Nephron progenitor cell (in vitro differentiated cells): ENCODE measurements at regions not wholly inside any gene's neighbourhood (a gene's known extent, or its start where the extent isn't known, plus 50 kb on each side); places are given as distances from the start of the nearest gene placed in this dataset.
A peak's percentile ranks its signal among the peaks of the same experiment; 100 is the strongest.

ENCODE experiments used
- DNase-seq: peaks from one replicate; pipeline ENCODE4 v3.0.0; 2021
- H3K27ac Mint-ChIP-seq: 2 replicates; pipeline ENCODE4 v1.8.0; 2021; ENCODE audit warnings: mild to moderate bottlenecking, moderate library complexity, mixed read lengths
- H3K27me3 Mint-ChIP-seq: 2 replicates; pipeline ENCODE4 v1.8.0; 2021; ENCODE audit warnings: mild to moderate bottlenecking, low read depth, mixed read lengths; ENCODE audit not compliant: poor library complexity
- H3K36me3 Mint-ChIP-seq: 2 replicates; pipeline ENCODE4 v1.8.0; 2021; ENCODE audit warnings: low read depth, mixed read lengths
- H3K4me1 Mint-ChIP-seq: 2 replicates; pipeline ENCODE4 v1.8.0; 2021; ENCODE audit warnings: mixed read lengths
- H3K4me3 Mint-ChIP-seq: 2 replicates; pipeline ENCODE4 v1.8.0; 2021; ENCODE audit warnings: mild to moderate bottlenecking, moderate library complexity, mixed read lengths
- H3K9me3 Mint-ChIP-seq: 2 replicates; pipeline ENCODE4 v1.8.0; 2021; ENCODE audit warnings: mild to moderate bottlenecking, moderate library complexity, mixed read lengths
- TF ChIP-seq, protein P1 (sequence below): fragments of 200-600 bp; sonication (generic); IDR thresholded peaks from 2 replicates; pipeline ENCODE4 v1.5.0; 2021; ENCODE audit warnings: antibody characterized with exemption

DNA sequence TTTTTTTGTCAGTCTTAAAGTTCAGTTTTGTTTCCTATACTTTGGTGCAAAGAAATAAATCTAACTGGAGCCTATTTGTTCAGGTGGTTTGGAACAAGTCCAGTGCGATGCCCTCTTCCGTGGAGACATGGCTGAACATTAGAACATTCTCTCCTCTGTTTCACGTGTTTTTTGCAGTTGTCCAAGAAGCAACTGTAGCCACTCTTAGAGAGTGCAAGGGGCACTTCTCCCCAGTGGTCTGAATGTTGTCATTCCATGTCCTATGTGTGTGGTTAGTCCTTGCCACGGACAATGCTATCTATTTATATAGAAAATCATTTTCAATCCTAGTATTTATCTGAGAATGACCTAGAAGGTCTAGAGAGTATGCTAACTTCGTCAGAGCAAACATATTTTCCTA, 1232.5 kb upstream of the SEL1L start:
- H3K4me1 Mint-ChIP-seq: peaks cover 24% of the 10 kb centered on the region
- H3K27ac Mint-ChIP-seq: no peak overlapping the region
- H3K36me3 Mint-ChIP-seq: no peaks in the 10 kb centered on the region
- H3K9me3 Mint-ChIP-seq: no peaks in the 10 kb centered on the region
- no peak for DNase-seq
- H3K27me3 Mint-ChIP-seq: peaks cover 3% of the 10 kb centered on the region
- TF ChIP-seq, protein P1, sequence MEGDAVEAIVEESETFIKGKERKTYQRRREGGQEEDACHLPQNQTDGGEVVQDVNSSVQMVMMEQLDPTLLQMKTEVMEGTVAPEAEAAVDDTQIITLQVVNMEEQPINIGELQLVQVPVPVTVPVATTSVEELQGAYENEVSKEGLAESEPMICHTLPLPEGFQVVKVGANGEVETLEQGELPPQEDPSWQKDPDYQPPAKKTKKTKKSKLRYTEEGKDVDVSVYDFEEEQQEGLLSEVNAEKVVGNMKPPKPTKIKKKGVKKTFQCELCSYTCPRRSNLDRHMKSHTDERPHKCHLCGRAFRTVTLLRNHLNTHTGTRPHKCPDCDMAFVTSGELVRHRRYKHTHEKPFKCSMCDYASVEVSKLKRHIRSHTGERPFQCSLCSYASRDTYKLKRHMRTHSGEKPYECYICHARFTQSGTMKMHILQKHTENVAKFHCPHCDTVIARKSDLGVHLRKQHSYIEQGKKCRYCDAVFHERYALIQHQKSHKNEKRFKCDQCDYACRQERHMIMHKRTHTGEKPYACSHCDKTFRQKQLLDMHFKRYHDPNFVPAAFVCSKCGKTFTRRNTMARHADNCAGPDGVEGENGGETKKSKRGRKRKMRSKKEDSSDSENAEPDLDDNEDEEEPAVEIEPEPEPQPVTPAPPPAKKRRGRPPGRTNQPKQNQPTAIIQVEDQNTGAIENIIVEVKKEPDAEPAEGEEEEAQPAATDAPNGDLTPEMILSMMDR: no peak
- H3K4me3 Mint-ChIP-seq: no peak overlapping the region

- no peak overlapping the region for H3K4me3 Mint-ChIP-seq
- no peak for DNase-seq
- peaks cover 3% of the 10 kb centered on the region for H3K27me3 Mint-ChIP-seq
These were observed 1233.3 kb upstream of the SEL1L start for GRCh38 chr14:82766996-82767395.

GRCh38 chr14:82776958-82777357, 1243.3 kb upstream of the SEL1L start:
- Mint-ChIP-seq H3K9me3 (no peaks in the 10 kb centered on the region), H3K4me1 (no peaks in the 10 kb centered on the region), H3K27ac (no peak overlapping the region), H3K36me3 (no peaks in the 10 kb centered on the region), H3K27me3 (no peaks in the 10 kb centered on the region), H3K4me3 (no peak overlapping the region)
- DNase-seq: no peak
- TF ChIP-seq, protein P1: no peak

More at GRCh38 chr14:82766996-82767395, 1233.3 kb upstream of the SEL1L start:
- Mint-ChIP-seq H3K4me1 (peaks cover 19% of the 10 kb centered on the region), H3K36me3 (no peaks in the 10 kb centered on the region), H3K9me3 (no peaks in the 10 kb centered on the region), H3K27ac (no peak overlapping the region)
- TF ChIP-seq, protein P1: no peak

DNA sequence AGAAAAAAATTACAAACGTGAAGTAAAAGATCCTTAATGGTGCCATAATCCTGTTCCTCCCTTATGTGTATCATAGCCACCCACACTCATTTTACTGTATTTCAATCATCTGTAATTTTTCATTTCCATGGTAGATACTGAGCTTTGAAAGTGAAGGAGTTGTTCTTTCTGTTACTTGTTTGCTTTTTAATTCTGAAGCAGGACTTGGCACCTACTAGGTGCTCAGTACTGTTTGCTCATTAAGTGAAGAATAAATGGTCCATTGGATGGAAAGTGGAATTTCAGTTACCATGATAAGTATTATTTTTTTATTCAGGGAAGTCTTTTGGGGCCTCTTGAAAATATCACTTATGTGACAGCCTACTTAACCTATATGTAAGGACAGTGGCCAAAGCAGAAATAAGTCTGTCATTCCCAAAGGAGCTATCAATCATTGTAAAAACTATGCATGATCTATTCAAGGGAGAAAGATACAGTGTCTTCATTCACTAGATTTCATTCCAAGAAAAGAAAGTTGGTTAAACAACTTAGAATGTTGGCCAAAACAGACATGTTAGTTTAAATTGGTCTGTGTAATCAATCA, 1244.4 kb upstream of the SEL1L start:
- no peak overlapping the region for H3K4me3 Mint-ChIP-seq
- TF ChIP-seq, protein P1: no peak
- H3K27ac Mint-ChIP-seq: no peak overlapping the region
- no peaks in the 10 kb centered on the region for H3K27me3 Mint-ChIP-seq
- no peaks in the 10 kb centered on the region for H3K4me1 Mint-ChIP-seq
- DNase-seq: no peak
- no peaks in the 10 kb centered on the region for H3K9me3 Mint-ChIP-seq
- H3K36me3 Mint-ChIP-seq: no peaks in the 10 kb centered on the region

- TF ChIP-seq, protein P1: no peak
- Mint-ChIP-seq H3K4me1 (no peaks in the 10 kb centered on the region), H3K9me3 (no peaks in the 10 kb centered on the region), H3K27me3 (no peaks in the 10 kb centered on the region), H3K36me3 (no peaks in the 10 kb centered on the region), H3K4me3 (no peak overlapping the region), H3K27ac (no peak overlapping the region)
- DNase-seq: no peak
These were observed 1244.9 kb upstream of the SEL1L start for GRCh38 chr14:82778601-82779000.

GRCh38 chr14:82779301-82779700, 1245.6 kb upstream of the SEL1L start:
- TF ChIP-seq, protein P1: no peak
- H3K36me3 Mint-ChIP-seq: no peaks in the 10 kb centered on the region

More at GRCh38 chr14:82779301-82779700, 1245.6 kb upstream of the SEL1L start:
- H3K4me3 Mint-ChIP-seq: no peak overlapping the region
- no peaks in the 10 kb centered on the region for H3K4me1 Mint-ChIP-seq
- H3K27me3 Mint-ChIP-seq: no peaks in the 10 kb centered on the region
- H3K27ac Mint-ChIP-seq: peak overlapping the region; percentile 54
- DNase-seq: no peak
- no peaks in the 10 kb centered on the region for H3K9me3 Mint-ChIP-seq
